ENCODE measurements at regions not wholly inside any gene's neighbourhood (a gene's known extent, or its start where the extent isn't known, plus 50 kb on each side); places are given as distances from the start of the nearest gene placed in this dataset.

DNA sequence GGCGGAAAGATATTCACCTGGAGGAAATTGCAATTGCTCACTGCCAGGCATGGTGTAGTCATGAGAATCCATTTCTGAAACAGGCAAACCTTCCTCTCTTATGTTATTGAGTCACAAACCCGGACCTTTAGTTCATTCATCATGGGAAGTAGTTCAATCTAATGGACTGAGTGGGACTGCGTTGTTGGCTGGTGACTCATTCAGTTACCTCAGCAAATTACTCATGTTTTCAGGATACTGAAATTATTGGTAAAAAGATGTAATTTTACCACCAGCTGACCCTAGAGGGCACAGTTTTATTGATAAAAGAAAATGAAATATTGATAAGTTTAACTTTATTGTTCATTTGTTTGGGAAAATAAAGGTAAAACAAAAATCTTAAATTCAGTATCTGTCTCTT is 1194.4 kb upstream of the SORCS1 start:
- intact Hi-C loops (cut with micrococcal nuclease) = no loop called here
- Histone ChIP-seq H3K4me3 (replicated peaks in 1 of 2; ENCODE audit: low read depth in 1 of 2, low read length in 2 of 2) (no peak overlapping the region), H3K27me3 (ENCODE audit: insufficient read depth, low read length) (no peaks in the 10 kb centered on the region), H3K79me2 (ENCODE audit: insufficient read depth, low read length) (no peaks in the 10 kb centered on the region), H3K9me3 (ENCODE audit: control insufficient read depth in 1 of 2, insufficient read depth in 1 of 2, low read depth in 1 of 2, low read length in 2 of 2) (peaks cover 24 to 41% of the 10 kb centered on the region in 2 experiments; a peak in 3 of 4 replicates), H3K4me2 (ENCODE audit: low read length) (no peak overlapping the region), H3K27ac (ENCODE audit: low read depth, low read length) (no peak overlapping the region), H4K20me1 (ENCODE audit: insufficient read depth) (no peaks in the 10 kb centered on the region), H2AFZ (ENCODE audit: low read depth, low read length, poor library complexity, severe bottlenecking) (no peak overlapping the region), H3K4me1 (ENCODE audit: control insufficient read depth in 1 of 2, insufficient read depth in 2 of 2, low read length in 2 of 2) (no peaks in the 10 kb centered on the region), H3K9ac (ENCODE audit: low read length) (no peak overlapping the region), H3K9me2 (ENCODE audit: insufficient read depth) (no peaks in the 10 kb centered on the region), H3K36me3 (ENCODE audit: control insufficient read depth in 1 of 2, insufficient read depth in 2 of 2, low read length in 2 of 2) (no peaks in the 10 kb centered on the region)
- ChIA-PET RAD21 (ENCODE audit: low non-redundant PET in 1 of 2, low total read pairs in 2 of 2, uncharacterized antibody in 2 of 2, unreplicated experiment in 2 of 2) (no interaction called here), CTCF (no interaction called here), POLR2A (no interaction called here)
- no peak for TF ChIP-seq ATF3 (IDR thresholded peaks at IDR 0.05)
- TF ChIP-seq POLR2A (IDR thresholded peaks at IDR 0.05; ENCODE audit: borderline replicate concordance, extremely low read depth, insufficient read depth, insufficient read length) = no peak
- no peak for TF ChIP-seq SP1 (IDR thresholded peaks at IDR 0.05; ENCODE audit: low read depth)
- no peak for TF ChIP-seq ELF1 (IDR thresholded peaks at IDR 0.05; ENCODE audit: borderline replicate concordance, low read depth)
- TF ChIP-seq EZH2phosphoT487 (IDR thresholded peaks at IDR 0.05; ENCODE audit: borderline replicate concordance) = no peak
- no peak for TF ChIP-seq TCF7L2 (IDR thresholded peaks at IDR 0.05; ENCODE audit: borderline replicate concordance, extremely low read depth, insufficient read depth, insufficient read length)
- TF ChIP-seq YY1 (IDR thresholded peaks at IDR 0.05; ENCODE audit: extremely low read depth, insufficient replicate concordance, low read depth, low read length) = no peak
- TF ChIP-seq, protein P1, sequence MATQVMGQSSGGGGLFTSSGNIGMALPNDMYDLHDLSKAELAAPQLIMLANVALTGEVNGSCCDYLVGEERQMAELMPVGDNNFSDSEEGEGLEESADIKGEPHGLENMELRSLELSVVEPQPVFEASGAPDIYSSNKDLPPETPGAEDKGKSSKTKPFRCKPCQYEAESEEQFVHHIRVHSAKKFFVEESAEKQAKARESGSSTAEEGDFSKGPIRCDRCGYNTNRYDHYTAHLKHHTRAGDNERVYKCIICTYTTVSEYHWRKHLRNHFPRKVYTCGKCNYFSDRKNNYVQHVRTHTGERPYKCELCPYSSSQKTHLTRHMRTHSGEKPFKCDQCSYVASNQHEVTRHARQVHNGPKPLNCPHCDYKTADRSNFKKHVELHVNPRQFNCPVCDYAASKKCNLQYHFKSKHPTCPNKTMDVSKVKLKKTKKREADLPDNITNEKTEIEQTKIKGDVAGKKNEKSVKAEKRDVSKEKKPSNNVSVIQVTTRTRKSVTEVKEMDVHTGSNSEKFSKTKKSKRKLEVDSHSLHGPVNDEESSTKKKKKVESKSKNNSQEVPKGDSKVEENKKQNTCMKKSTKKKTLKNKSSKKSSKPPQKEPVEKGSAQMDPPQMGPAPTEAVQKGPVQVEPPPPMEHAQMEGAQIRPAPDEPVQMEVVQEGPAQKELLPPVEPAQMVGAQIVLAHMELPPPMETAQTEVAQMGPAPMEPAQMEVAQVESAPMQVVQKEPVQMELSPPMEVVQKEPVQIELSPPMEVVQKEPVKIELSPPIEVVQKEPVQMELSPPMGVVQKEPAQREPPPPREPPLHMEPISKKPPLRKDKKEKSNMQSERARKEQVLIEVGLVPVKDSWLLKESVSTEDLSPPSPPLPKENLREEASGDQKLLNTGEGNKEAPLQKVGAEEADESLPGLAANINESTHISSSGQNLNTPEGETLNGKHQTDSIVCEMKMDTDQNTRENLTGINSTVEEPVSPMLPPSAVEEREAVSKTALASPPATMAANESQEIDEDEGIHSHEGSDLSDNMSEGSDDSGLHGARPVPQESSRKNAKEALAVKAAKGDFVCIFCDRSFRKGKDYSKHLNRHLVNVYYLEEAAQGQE (IDR thresholded peaks at IDR 0.05; ENCODE audit: low read depth) = no peak
- no peak for TF ChIP-seq JUND (IDR thresholded peaks at IDR 0.05)
- no peak for TF ChIP-seq SRF (IDR thresholded peaks at IDR 0.05; ENCODE audit: low read depth)
- TF ChIP-seq RAD21 (IDR thresholded peaks at IDR 0.05; ENCODE audit: low read depth) = no peak
- no TSS peak for BruUV-seq (replicated peaks)
- DNase-seq (ENCODE audit: low read depth, low spot score) = no peak
- no peak for ATAC-seq

All from HCT116 (cell line).